Heart left ventricle (tissue), 16 donors: ENCODE measurements at regions not wholly inside any gene's neighbourhood (a gene's known extent, or its start where the extent isn't known, plus 50 kb on each side); places are given as distances from the start of the nearest gene placed in this dataset.

ENCODE experiments used
- ATAC-seq, 4 donors: fragments of 200-7000 bp; cut with Tn5 transposase; one replicate each; pipeline ENCODE4 v1.9.1; 2020 to 2022; ENCODE audit warnings: moderate library complexity in 4 of 4, mild to moderate bottlenecking in 3 of 4, moderate number of reproducible peaks in 1 of 4
- DNase-seq, 5 donors: peaks; one replicate each; pipeline ENCODE4 v3.0.0-alpha.2; 2020
- H3K27ac ChIP-seq, 12 donors: fragments of 200-600 bp; sonication (generic) in 4 of 12; one replicate each; pipeline versions ENCODE4 v1.5.0 to v1.8.0; 2016 to 2022; ENCODE audit warnings: mild to moderate bottlenecking in 2 of 12
- H3K27me3 ChIP-seq, 9 donors: fragments of 200-600 bp; sonication (generic) in 2 of 9; one replicate each; pipeline versions ENCODE4 v1.5.1 to v1.8.0; 2016 to 2022; ENCODE audit warnings: mild to moderate bottlenecking in 3 of 9
- H3K36me3 ChIP-seq, 9 donors: fragments of 200-600 bp; sonication (generic) in 2 of 9; one replicate each; pipeline versions ENCODE4 v1.5.0 to v1.8.0; 2018 to 2022; ENCODE audit warnings: mild to moderate bottlenecking in 2 of 9
- H3K4me1 ChIP-seq, 12 donors: fragments of 200-600 bp; sonication (generic) in 4 of 12; one replicate each; pipeline versions ENCODE4 v1.5.0 to v1.8.0; 2016 to 2022; ENCODE audit warnings: mild to moderate bottlenecking in 3 of 12
- H3K4me3 ChIP-seq, 12 donors: fragments of 200-600 bp; sonication (generic) in 4 of 12; one replicate each; pipeline versions ENCODE4 v1.5.0 to v1.8.0; 2017 to 2022; ENCODE audit warnings: mild to moderate bottlenecking in 9 of 12, moderate library complexity in 4 of 12
- H3K9me3 ChIP-seq, 12 donors: fragments of 200-600 bp; sonication (generic) in 4 of 12; one replicate each; pipeline versions ENCODE4 v1.5.0 to v1.8.0; 2016 to 2022; ENCODE audit warnings: mild to moderate bottlenecking in 1 of 12
- CTCF ChIP-seq, 12 donors: fragments of 200-600 bp; sonication (generic) in 4 of 12; IDR thresholded peaks; one replicate each; pipeline versions ENCODE4 v1.5.0 to v1.8.0; 2018 to 2022; ENCODE audit warnings: antibody characterized with exemption in 12 of 12, mild to moderate bottlenecking in 5 of 12
- POLR2A ChIP-seq, 2 donors: fragments of 450-650 bp; IDR thresholded peaks; one replicate each; pipeline ENCODE4 v1.6.1; 2017; ENCODE audit warnings: antibody characterized with exemption in 2 of 2, mild to moderate bottlenecking in 2 of 2, moderate library complexity in 2 of 2
- WGBS, 4 donors: extraction: QIAGEN DNeasy Blood & Tissue Kit in 2 of 4; methylation state at CpG; one replicate each; pipeline versions ENCODE4 v1.1.5 to v1.1.7; 2013 to 2018; 5-methylcytosine and 5-hydroxymethylcytosine counted together
- intact Hi-C, 10 donors: fragments of 100-400 bp; cut with DNase I; formaldehyde crosslinking; loops; one replicate each; pipeline versions ENCODE4 v1.11.1 to v1.14.2; 2022
- donor health status: ischemic (EF 13 %, LVEDD 7.1; RV severe dilation, severe dysfunction).
- donor health status: healthy with polysubstance abuse.
- donor health status: DM: no; HTN: yes; CAD: no.
- donor health status: DM: no; HTN: no; CAD: no.
- donor health status: ischemic (EF 25% LVEDD 6.9; RV normal size, moderate dysfunction).
- donor health status: ischemic (EF 25% LVEDD 5.7; RV mildly dilated, moderate dysfunction).
- donor health status: healthy.
- donor health status: DM: yes; HTN: yes; CAD: no.
- donor health status: ischemic (EF 35%, LVEDD 5.7; RV mildly dilated, moderate dysfunction).
- donor health status: nonischemic (EF 11% LVEDD 7.7; RV severe dilation, severe dysfunction).
- donor health status: DM: yes; HTN: yes; CAD: no.
- donor health status: PGD.
- donor health status: ischemic (EF 29% LVEDD 5.4; RV normal size, mild dysfunction).
- donor health status: nonischemic (EF 23%, LVEDD 6.1; RV moderate dilation, normal function).

GRCh38 chr11:59302991-59303390 lies 55.7 kb upstream of the OR5AN1 start:
- Histone ChIP-seq H3K4me1 (no peaks in the 10 kb centered on the region), H3K9me3 (peaks cover 0 to 14% (median 7%) of the 10 kb centered on the region in 12 donors), H3K36me3 (no peaks in the 10 kb centered on the region), H3K4me3 (no peak overlapping the region), H3K27ac (no peak overlapping the region), H3K27me3 (peaks cover 0 to 12% (median 0%) of the 10 kb centered on the region in 9 donors)
- no peak for TF ChIP-seq POLR2A (IDR thresholded peaks at IDR 0.05)
- no peak for TF ChIP-seq CTCF (IDR thresholded peaks at IDR 0.05)
- WGBS, 4 donors = 39 to 57% (median 50%) methylated on average over 1 of the region's 1 CpG
- ATAC-seq = no peak
- no peak for DNase-seq
- intact Hi-C loops = no loop called here

GRCh38 chr11:59295435-59295834 lies 63.3 kb upstream of the OR5AN1 start:
- TF ChIP-seq POLR2A (IDR thresholded peaks at IDR 0.05) (no peak), CTCF (IDR thresholded peaks at IDR 0.05) (no peak)
- H3K9me3 ChIP-seq = peaks cover 0 to 6% (median 0%) of the 10 kb centered on the region in 12 donors
- peaks cover 0 to 21% (median 0%) of the 10 kb centered on the region in 9 donors for H3K27me3 ChIP-seq
- no peak overlapping the region for H3K27ac ChIP-seq
- intact Hi-C loops = no loop called here
- no peak overlapping the region for H3K4me3 ChIP-seq
- no peaks in the 10 kb centered on the region for H3K4me1 ChIP-seq
- no peak for ATAC-seq
- no peak for DNase-seq
- no peaks in the 10 kb centered on the region for H3K36me3 ChIP-seq

- no peak for TF ChIP-seq CTCF (IDR thresholded peaks at IDR 0.05)
- no peak for TF ChIP-seq POLR2A (IDR thresholded peaks at IDR 0.05)
- H3K27ac ChIP-seq = no peak overlapping the region
- intact Hi-C loops = no loop called here
- DNase-seq (no peak), ATAC-seq (no peak)
- H3K4me3 ChIP-seq = no peak overlapping the region
- no peaks in the 10 kb centered on the region for H3K36me3 ChIP-seq
- H3K27me3 ChIP-seq = peaks cover 0 to 8% (median 0%) of the 10 kb centered on the region in 9 donors
- H3K4me1 ChIP-seq = peaks cover 0 to 7% (median 0%) of the 10 kb centered on the region in 12 donors
- WGBS, 4 donors = 79 to 97% (median 85%) methylated on average over 3 of the region's 3 CpGs
- H3K9me3 ChIP-seq = peaks cover 0 to 6% (median 0%) of the 10 kb centered on the region in 12 donors
These were observed 66.1 kb upstream of the OR5AN1 start for GRCh38 chr11:59292611-59293010.

- ATAC-seq (peak in 2 of 4 donors; percentile 26 to 68), DNase-seq (no peak)
- no peak overlapping the region for H3K4me3 ChIP-seq
- H3K9me3 ChIP-seq = peaks cover 0 to 6% (median 0%) of the 10 kb centered on the region in 12 donors
- intact Hi-C loops = no loop called here
- TF ChIP-seq CTCF (IDR thresholded peaks at IDR 0.05) = no peak
- TF ChIP-seq POLR2A (IDR thresholded peaks at IDR 0.05) = no peak
- no peak overlapping the region for H3K27ac ChIP-seq
- peaks cover 0 to 7% (median 0%) of the 10 kb centered on the region in 12 donors for H3K4me1 ChIP-seq
- WGBS, 4 donors = 44 to 77% (median 58%) methylated on average over 3 of the region's 3 CpGs
- H3K36me3 ChIP-seq = no peaks in the 10 kb centered on the region
- H3K27me3 ChIP-seq = peaks cover 0 to 6% (median 0%) of the 10 kb centered on the region in 9 donors
These were observed 67.5 kb upstream of the OR5AN1 start for GRCh38 chr11:59291228-59291627.
